ENCODE measurements at regions not wholly inside any gene's neighbourhood (a gene's known extent, or its start where the extent isn't known, plus 50 kb on each side); places are given as distances from the start of the nearest gene placed in this dataset.

DNA sequence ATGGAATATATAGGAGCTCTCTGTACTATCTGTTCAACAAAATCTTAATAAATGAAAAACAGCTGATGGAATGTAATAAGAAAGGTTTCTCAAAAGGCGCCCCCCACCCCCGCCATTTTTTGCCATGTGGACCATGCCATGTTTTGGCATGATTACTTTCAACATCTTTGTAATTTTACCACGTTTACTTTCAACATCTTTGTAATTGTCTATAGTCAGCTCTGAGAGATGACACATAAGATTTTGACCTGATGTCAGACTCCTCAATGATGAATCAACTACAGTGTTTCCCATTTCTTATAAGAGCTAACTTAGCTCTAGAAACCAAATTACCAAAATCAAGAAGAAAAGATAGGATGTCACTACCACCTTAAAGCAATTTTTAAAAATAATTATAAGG, 144.9 kb upstream of the AHR start:
- TF ChIP-seq, protein P1, sequence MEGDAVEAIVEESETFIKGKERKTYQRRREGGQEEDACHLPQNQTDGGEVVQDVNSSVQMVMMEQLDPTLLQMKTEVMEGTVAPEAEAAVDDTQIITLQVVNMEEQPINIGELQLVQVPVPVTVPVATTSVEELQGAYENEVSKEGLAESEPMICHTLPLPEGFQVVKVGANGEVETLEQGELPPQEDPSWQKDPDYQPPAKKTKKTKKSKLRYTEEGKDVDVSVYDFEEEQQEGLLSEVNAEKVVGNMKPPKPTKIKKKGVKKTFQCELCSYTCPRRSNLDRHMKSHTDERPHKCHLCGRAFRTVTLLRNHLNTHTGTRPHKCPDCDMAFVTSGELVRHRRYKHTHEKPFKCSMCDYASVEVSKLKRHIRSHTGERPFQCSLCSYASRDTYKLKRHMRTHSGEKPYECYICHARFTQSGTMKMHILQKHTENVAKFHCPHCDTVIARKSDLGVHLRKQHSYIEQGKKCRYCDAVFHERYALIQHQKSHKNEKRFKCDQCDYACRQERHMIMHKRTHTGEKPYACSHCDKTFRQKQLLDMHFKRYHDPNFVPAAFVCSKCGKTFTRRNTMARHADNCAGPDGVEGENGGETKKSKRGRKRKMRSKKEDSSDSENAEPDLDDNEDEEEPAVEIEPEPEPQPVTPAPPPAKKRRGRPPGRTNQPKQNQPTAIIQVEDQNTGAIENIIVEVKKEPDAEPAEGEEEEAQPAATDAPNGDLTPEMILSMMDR (IDR thresholded peaks at IDR 0.05) = no peak
- TF ChIP-seq POLR2A (IDR thresholded peaks at IDR 0.05) = no peak

All from thyroid gland (tissue), 4 donors.